Caco-2 (cell line): ENCODE measurements at regions not wholly inside any gene's neighbourhood (a gene's known extent, or its start where the extent isn't known, plus 50 kb on each side); places are given as distances from the start of the nearest gene placed in this dataset.

Experiments
- BruUV-seq: library from RNA; stranded (reverse); fragments of 400-500 nt; replicated peaks from 2 replicates; lab custom pipeline; 2021; lab: Mats Ljungman, UMichigan
- CTCF ChIA-PET: fragments of 300-600 bp; sonication (Branson Sonifier 250); formaldehyde crosslinking; loops from one replicate; lab custom pipeline; 2022; ENCODE audit warnings: antibody characterized with exemption; lab: Charles Lee
- POLR2A ChIA-PET: fragments of 300-600 bp; sonication (Branson Sonifier 250); formaldehyde crosslinking; loops from one replicate; lab custom pipeline; 2022; ENCODE audit warnings: antibody characterized with exemption; lab: Charles Lee
- DNase-seq, 2 experiments: peaks; one replicate each; pipeline versions ENCODE4 v3.0.0 to v3.0.0-alpha.2; 2020 to 2022
- H3K27me3 ChIP-seq: replicated peaks from 2 replicates; pipeline ENCODE4 v1.6.0; 2011; ENCODE audit warnings: low read length; ENCODE audit not compliant: control insufficient read depth, insufficient read depth
- H3K36me3 ChIP-seq: 2 replicates; pipeline ENCODE4 v1.5.1; 2011; ENCODE audit warnings: low read length; ENCODE audit not compliant: control insufficient read depth, insufficient read depth
- H3K4me1 ChIP-seq: fragments of 250-450 bp; sonication (Bioruptor Pico); 2 replicates; pipeline ENCODE4 v1.5.1; 2020; ENCODE audit warnings: mild to moderate bottlenecking
- H3K4me3 ChIP-seq: 2 replicates; pipeline ENCODE4 v1.5.1; 2011; ENCODE audit warnings: low read depth, mild to moderate bottlenecking, control low read depth, low read length
- H3K9me3 ChIP-seq: fragments of 250-450 bp; sonication (Bioruptor Pico); 2 replicates; pipeline ENCODE4 v1.5.1; 2020; ENCODE audit warnings: mild to moderate bottlenecking, moderate library complexity
- H3K27ac Mint-ChIP-seq: one replicate; pipeline ENCODE4 v1.8.0; 2022; ENCODE audit warnings: mixed read lengths; ENCODE audit not compliant: unreplicated experiment
- H3K27me3 Mint-ChIP-seq: one replicate; pipeline ENCODE4 v1.8.0; 2022; ENCODE audit warnings: mixed read lengths; ENCODE audit not compliant: insufficient read depth, unreplicated experiment
- H3K36me3 Mint-ChIP-seq: one replicate; pipeline ENCODE4 v1.8.0; 2022; ENCODE audit warnings: mild to moderate bottlenecking, mixed read lengths; ENCODE audit not compliant: insufficient read depth, unreplicated experiment
- H3K4me1 Mint-ChIP-seq: one replicate; pipeline ENCODE4 v1.8.0; 2022; ENCODE audit warnings: low read depth, mixed read lengths; ENCODE audit not compliant: unreplicated experiment
- H3K4me3 Mint-ChIP-seq: one replicate; pipeline ENCODE4 v1.8.0; 2022; ENCODE audit warnings: mild to moderate bottlenecking, moderate library complexity, mixed read lengths; ENCODE audit not compliant: unreplicated experiment
- H3K9me3 Mint-ChIP-seq: one replicate; pipeline ENCODE4 v1.8.0; 2022; ENCODE audit warnings: mixed read lengths; ENCODE audit not compliant: unreplicated experiment
- intact Hi-C: fragments of 100-400 bp; cut with micrococcal nuclease; formaldehyde crosslinking; loops from one replicate; pipeline ENCODE4 v1.10.0; 2022; ENCODE audit not compliant: unreplicated experiment
- TF ChIP-seq, protein P1 (sequence below), 2 experiments: fragments of 200-600 bp in 1 of 2; IDR thresholded peaks; 1 replicate in 1 of 2; 2 replicates in 1 of 2; pipeline versions ENCODE4 v1.5.1 to v1.8.0; 2011 to 2022; ENCODE audit warnings: antibody characterized with exemption in 1 of 2, control low read depth in 1 of 2, inconsistent platforms in 1 of 2, low read depth in 1 of 2, low read length in 1 of 2, mild to moderate bottlenecking in 1 of 2, moderate library complexity in 1 of 2; ENCODE audit not compliant: insufficient read depth in 1 of 2, severe bottlenecking in 1 of 2, unreplicated experiment in 1 of 2

DNA sequence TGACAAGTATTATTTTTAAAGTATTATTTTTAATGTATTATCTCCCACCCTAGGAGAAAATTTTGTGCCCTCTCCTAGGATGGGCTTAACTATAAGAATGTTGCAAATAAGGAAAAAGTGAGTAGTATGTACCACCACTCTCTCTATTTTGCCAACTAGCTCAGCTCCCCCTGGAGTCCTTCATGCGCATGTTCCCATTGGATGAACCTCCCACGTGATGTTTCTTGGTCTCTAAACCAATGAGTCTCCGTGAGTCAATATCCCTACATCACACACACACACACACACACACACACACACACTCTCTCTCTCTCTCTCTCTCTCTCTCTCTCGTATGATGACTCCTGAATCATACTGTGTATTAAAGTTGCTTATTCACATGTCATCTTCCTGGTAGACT lies 129.7 kb upstream of the ZFP42 start:
- intact Hi-C loops: no loop called here
- no peaks in the 10 kb centered on the region for H3K36me3 ChIP-seq
- DNase-seq: no peak
- no peaks in the 10 kb centered on the region for H3K4me1 Mint-ChIP-seq
- no peaks in the 10 kb centered on the region for H3K27me3 Mint-ChIP-seq
- TF ChIP-seq, protein P1, sequence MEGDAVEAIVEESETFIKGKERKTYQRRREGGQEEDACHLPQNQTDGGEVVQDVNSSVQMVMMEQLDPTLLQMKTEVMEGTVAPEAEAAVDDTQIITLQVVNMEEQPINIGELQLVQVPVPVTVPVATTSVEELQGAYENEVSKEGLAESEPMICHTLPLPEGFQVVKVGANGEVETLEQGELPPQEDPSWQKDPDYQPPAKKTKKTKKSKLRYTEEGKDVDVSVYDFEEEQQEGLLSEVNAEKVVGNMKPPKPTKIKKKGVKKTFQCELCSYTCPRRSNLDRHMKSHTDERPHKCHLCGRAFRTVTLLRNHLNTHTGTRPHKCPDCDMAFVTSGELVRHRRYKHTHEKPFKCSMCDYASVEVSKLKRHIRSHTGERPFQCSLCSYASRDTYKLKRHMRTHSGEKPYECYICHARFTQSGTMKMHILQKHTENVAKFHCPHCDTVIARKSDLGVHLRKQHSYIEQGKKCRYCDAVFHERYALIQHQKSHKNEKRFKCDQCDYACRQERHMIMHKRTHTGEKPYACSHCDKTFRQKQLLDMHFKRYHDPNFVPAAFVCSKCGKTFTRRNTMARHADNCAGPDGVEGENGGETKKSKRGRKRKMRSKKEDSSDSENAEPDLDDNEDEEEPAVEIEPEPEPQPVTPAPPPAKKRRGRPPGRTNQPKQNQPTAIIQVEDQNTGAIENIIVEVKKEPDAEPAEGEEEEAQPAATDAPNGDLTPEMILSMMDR (IDR thresholded peaks at IDR 0.05; ENCODE audit: insufficient read depth in 1 of 2, low read depth in 1 of 2, low read length in 1 of 2, severe bottlenecking in 1 of 2, unreplicated experiment in 1 of 2): no peak
- H3K4me1 ChIP-seq: no peaks in the 10 kb centered on the region
- no peaks in the 10 kb centered on the region for H3K27me3 ChIP-seq
- H3K9me3 Mint-ChIP-seq: peaks cover 12% of the 10 kb centered on the region
- no peaks in the 10 kb centered on the region for H3K36me3 Mint-ChIP-seq
- H3K27ac Mint-ChIP-seq: no peak overlapping the region
- H3K4me3 Mint-ChIP-seq: no peak overlapping the region
- ChIA-PET CTCF (no interaction called here), POLR2A (no interaction called here)
- H3K4me3 ChIP-seq: no peak overlapping the region
- BruUV-seq: no TSS peak
- no peaks in the 10 kb centered on the region for H3K9me3 ChIP-seq

DNA sequence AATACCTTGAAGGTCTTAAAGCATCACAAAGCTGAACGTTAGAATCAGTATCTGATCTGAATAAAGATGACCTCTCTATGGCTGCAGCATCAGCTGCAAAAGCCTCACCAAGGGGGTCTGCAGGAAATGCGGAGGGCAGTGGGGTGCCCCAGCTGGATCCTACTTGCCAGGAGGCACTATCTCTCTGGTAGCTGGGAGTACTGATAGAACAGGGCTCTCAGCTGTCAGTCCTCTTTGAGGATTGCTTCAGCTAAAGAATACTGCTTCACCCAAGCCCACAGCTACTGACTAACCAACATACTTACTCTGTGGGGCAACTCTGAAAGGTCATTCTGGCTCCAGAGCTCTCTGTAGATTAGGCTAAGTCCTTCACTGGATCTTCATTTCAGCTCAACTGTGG lies 112.5 kb upstream of the ZFP42 start:
- no peaks in the 10 kb centered on the region for H3K36me3 ChIP-seq
- H3K4me1 ChIP-seq: no peaks in the 10 kb centered on the region
- BruUV-seq: no TSS peak
- POLR2A ChIA-PET: no interaction called here
- Mint-ChIP-seq H3K27me3 (no peaks in the 10 kb centered on the region), H3K4me3 (no peak overlapping the region), H3K36me3 (no peaks in the 10 kb centered on the region), H3K4me1 (no peaks in the 10 kb centered on the region), H3K27ac (no peak overlapping the region), H3K9me3 (no peaks in the 10 kb centered on the region)
- no peak for DNase-seq
- CTCF ChIA-PET: no interaction called here
- TF ChIP-seq, protein P1 (IDR thresholded peaks at IDR 0.05; ENCODE audit: insufficient read depth in 1 of 2, low read depth in 1 of 2, low read length in 1 of 2, severe bottlenecking in 1 of 2, unreplicated experiment in 1 of 2): no peak
- no peaks in the 10 kb centered on the region for H3K27me3 ChIP-seq
- no peak overlapping the region for H3K4me3 ChIP-seq
- no peaks in the 10 kb centered on the region for H3K9me3 ChIP-seq
- intact Hi-C loops: no loop called here

DNA sequence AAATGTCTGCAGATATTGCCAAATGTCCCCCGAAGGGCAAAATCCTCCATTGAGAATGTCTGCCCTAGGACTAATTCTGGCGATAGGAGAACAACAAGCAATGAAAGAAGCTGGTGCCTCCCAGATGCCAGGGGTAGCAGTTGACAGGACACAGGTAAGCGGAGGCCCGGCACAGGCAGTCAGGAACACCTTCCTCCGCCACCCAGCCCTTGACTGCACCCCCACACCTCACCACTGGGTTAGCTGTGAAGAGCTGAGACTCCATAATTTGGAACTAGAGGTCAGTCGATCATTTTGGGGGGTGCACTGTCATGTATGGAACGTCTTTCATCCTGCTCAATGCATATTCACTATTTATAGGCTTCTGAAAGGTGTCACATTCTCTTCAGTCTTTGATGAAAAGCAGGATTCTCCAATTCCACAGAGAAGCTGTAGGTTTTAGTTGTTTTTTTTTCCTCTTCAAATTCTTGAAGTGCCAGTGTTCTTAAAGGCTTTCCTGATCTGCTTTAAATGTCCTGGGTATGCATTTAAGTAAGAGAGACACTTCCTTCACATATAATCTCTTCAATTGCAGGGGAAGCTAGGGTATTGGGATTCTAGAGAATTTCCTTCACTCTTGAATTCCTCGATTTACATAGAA lies 111.6 kb upstream of the ZFP42 start:
- Histone ChIP-seq H3K9me3 (no peaks in the 10 kb centered on the region), H3K4me3 (no peak overlapping the region), H3K36me3 (no peaks in the 10 kb centered on the region), H3K4me1 (no peaks in the 10 kb centered on the region), H3K27me3 (no peaks in the 10 kb centered on the region)
- intact Hi-C loops: no loop called here
- H3K36me3 Mint-ChIP-seq: no peaks in the 10 kb centered on the region
- TF ChIP-seq, protein P1 (IDR thresholded peaks at IDR 0.05; ENCODE audit: insufficient read depth in 1 of 2, low read depth in 1 of 2, low read length in 1 of 2, severe bottlenecking in 1 of 2, unreplicated experiment in 1 of 2): no peak
- no peaks in the 10 kb centered on the region for H3K4me1 Mint-ChIP-seq
- no peaks in the 10 kb centered on the region for H3K27me3 Mint-ChIP-seq
- no peak overlapping the region for H3K4me3 Mint-ChIP-seq
- ChIA-PET POLR2A (no interaction called here), CTCF (no interaction called here)
- H3K9me3 Mint-ChIP-seq: no peaks in the 10 kb centered on the region
- no peak for DNase-seq
- no peak overlapping the region for H3K27ac Mint-ChIP-seq
- BruUV-seq: no TSS peak
